NCI-H2227 treated with DMSO at 0.1 percent for 48 hours (cell line): ENCODE measurements at regions not wholly inside any gene's neighbourhood (a gene's known extent, or its start where the extent isn't known, plus 50 kb on each side); places are given as distances from the start of the nearest gene placed in this dataset.
A peak's percentile ranks its signal among the peaks of the same experiment; 100 is the strongest.

Experiments
- DNase-seq: peaks from one replicate; lab custom pipeline; 2025; lab: John Stamatoyannopoulos, UW

GRCh38 chr2:120809151-120809550 lies 73.5 kb downstream of the GLI2 start:
- no peak for DNase-seq

GRCh38 chr2:120809609-120810440 lies 74.2 kb downstream of the GLI2 start:
- DNase-seq: no peak

- DNase-seq: no peak
Observed at GRCh38 chr2:120810639-120811038, 75.0 kb downstream of the GLI2 start.

GRCh38 chr2:120812866-120813265 lies 77.2 kb downstream of the GLI2 start:
- DNase-seq: no peak

- DNase-seq: no peak
Observed at GRCh38 chr2:120814352-120814751, 78.7 kb downstream of the GLI2 start.

GRCh38 chr2:120815292-120815691 lies 79.6 kb downstream of the GLI2 start:
- DNase-seq: no peak

GRCh38 chr2:120817136-120817955 lies 81.7 kb downstream of the GLI2 start:
- DNase-seq: no peak

GRCh38 chr2:120817956-120818325 lies 82.3 kb downstream of the GLI2 start:
- no peak for DNase-seq

- DNase-seq: no peak
Observed at GRCh38 chr2:120818441-120818920, 82.8 kb downstream of the GLI2 start.

GRCh38 chr2:120819720-120820210 lies 84.1 kb downstream of the GLI2 start:
- DNase-seq: no peak

- peak; percentile 20 for DNase-seq
Observed at GRCh38 chr2:120820263-120820952, 84.7 kb downstream of the GLI2 start.

- no peak for DNase-seq
Observed at GRCh38 chr2:120820953-120821279, 85.2 kb downstream of the GLI2 start.

GRCh38 chr2:120821446-120822160 lies 85.9 kb downstream of the GLI2 start:
- no peak for DNase-seq

GRCh38 chr2:120822933-120823332 lies 87.3 kb downstream of the GLI2 start:
- DNase-seq: no peak

- DNase-seq: no peak
Observed at GRCh38 chr2:120823551-120823950, 87.9 kb downstream of the GLI2 start.

- no peak for DNase-seq
Observed at GRCh38 chr2:120824246-120824645, 88.6 kb downstream of the GLI2 start.

- DNase-seq: no peak
Observed at GRCh38 chr2:120825370-120826259, 89.9 kb downstream of the GLI2 start.

GRCh38 chr2:120826260-120826648 lies 90.6 kb downstream of the GLI2 start:
- DNase-seq: no peak

GRCh38 chr2:120826716-120827410 lies 91.2 kb downstream of the GLI2 start:
- DNase-seq: no peak

- no peak for DNase-seq
Observed at GRCh38 chr2:120828066-120828465, 92.4 kb downstream of the GLI2 start.
